HS-5 (cell line): ENCODE measurements at regions not wholly inside any gene's neighbourhood (a gene's known extent, or its start where the extent isn't known, plus 50 kb on each side); places are given as distances from the start of the nearest gene placed in this dataset.

Experiments
- DNase-seq: peaks from one replicate; pipeline ENCODE4 v3.0.0-alpha.2; 2012; ENCODE audit warnings: low read depth

DNA sequence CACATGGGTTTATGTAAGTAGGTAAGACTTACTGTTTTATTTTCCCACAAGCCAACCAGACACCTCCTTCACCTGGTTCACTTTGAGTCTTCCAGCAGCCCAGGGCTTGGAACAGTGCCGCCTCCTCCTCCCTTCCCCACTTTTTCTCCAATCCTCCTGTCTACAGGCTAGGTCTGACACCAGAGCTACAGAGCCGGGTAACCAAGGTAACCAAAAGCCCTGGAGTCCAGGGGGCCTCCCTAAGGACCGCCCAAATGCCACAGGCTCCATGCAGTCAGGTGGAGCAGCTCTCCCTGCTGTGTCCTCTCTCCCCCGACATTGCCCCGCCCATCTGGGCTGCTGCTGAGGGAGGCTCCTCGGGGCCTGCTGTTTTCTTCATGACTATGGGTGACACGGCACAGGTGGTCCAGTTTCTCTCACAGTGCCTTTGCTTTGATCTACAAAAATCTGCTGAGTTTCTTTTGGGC, 138.0 kb upstream of the EFNA5 start:
- DNase-seq = no peak

DNA sequence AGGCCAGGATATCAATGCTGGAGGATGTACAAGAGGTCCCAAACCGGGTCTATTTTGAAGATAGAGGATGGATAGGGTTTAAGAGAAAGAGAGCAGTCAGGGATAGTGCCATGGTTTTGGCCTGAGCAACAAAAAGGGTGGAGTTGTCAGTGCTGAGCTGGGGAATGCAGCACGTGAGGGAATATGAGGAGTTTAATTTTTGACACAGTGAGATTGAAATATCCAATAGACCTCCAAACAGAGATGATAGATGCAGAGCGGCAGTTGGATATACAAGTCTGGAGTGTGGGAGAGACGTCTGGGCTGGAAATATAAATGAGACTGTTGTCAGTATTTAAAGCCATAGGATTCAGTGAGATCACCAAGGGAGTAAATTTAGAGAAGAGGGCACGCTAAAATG, 136.7 kb upstream of the EFNA5 start:
- no peak for DNase-seq

DNA sequence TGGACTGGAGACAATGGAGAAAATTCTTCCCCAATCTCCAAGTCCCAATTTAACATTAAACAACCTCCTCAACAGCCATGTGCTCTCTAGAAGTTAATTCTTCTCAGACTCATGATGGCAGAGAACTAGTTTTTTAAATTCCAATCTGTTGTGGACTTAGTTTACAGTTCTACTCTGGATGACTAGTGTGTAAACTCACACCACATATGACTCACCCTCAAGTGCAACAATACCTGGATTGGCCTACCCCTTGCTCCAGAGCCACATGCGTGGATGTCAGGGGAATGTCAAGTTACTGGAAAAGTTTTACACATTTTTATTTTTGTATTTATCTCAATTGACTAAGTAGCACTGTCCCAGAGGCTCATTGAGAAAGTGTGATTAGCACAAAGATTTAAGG, 136.0 kb upstream of the EFNA5 start:
- peak; percentile 56 for DNase-seq

DNA sequence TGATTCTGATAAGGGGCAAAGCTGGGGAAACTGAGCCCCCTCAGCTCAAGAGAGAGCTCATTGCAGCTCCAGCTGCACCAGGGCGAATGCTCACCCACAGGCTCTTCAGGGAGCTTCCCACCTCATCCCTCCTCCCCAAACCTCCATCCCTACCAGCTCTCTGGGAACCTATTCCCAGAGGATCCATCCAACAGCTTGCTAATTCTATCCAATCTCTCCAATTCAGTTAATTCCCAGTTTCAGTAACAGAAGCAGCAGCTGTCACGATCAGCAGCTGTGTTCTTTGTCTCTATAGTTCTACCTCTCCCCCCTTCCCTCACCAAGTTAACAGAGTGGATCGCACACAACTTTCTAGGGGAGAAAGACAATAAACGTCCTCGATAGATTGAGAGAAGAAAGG, 135.5 kb upstream of the EFNA5 start:
- DNase-seq = no peak

DNA sequence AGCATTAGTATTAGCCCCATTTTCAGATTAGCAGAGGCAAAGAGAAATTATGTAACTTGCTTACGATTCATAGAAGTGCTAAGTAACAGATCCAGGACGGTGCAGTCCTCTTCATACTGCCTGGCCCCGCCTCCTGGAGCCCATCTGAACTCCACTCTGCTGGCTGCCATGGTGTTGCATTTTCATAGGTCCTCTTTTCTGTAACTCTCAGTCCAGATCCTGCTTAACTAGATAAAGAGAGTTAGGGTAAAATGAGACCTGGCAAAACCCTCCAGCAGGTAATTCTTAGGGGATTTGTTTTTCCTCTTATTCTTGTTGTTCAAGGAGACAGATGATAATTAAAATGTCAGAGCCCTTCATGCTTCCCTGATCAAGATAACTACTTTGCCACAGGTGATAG, 135.1 kb upstream of the EFNA5 start:
- DNase-seq = no peak

DNA sequence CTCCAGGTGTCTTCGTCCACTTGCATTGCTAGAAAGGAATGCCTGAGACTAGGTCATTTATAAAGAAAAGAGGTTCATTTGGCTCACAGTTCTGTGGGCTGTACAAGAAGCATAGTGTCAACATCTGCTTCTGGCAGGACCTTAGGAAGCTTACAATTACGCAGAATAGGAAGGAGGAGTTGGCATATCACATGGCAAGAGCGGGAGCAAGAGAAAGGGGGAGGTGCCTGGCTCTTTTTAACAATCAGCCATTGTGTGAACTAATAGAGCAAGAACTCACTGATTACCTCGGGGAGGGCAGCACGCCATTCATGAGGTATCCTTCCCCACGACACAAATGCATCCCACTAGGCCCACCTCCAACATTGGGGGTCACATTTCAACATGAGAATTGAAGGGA, 134.4 kb upstream of the EFNA5 start:
- DNase-seq = no peak

DNA sequence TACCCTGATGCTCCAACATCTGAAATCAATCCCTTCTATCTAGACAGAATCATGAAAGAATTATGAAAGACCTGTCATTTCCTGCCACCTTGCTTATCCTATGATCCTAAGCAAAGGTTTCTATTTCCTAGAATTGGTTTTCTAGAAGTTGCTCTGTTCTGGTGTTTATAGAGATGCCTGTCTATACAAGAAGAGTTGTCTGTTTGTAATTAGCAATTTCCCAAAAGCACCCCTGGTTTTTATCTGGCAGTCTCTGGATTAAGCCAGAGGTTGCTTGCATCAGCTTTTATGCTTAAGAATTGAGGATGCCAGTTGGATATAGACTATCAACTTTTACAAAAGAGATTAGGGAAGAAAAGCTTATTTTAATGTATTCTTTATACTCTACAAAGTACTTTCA, 133.0 kb upstream of the EFNA5 start:
- DNase-seq = no peak

DNA sequence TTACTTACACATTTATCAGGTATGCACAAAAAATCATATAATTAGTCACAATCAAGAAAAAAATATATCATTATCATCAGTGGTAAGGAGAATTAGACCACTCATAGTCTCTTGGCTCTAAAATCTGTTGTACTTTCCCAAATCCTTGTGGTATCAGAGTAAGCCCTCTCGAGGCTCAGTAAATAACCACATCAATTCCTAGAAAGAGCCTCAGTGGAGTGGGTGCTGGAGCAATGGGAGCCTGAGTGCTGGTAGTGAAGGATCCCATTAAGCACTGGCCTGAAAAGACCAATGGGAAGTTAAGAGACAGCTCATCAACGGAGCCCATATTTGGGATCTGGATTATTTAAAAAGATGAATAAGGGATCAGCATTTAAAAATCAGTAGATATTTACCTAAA, 130.3 kb upstream of the EFNA5 start:
- DNase-seq = no peak

DNA sequence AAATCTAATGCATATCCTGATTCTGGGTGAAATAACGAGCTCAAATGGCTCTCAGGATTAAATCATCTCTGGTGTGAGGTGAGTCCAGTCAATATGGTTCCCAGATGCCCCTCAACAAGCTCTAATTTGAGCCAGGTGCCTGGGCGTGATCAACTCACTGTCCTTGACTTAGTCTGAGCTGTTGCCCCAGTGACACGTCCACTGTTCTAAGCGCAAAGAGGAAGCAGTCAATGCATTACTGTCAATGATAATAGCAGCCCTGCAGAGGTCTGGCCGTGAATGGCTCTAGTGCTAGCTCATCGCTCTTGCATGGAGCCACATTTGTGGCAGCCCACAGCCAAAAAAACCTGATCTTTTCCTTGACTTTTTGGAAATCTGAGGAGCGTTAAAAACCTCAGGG, 128.6 kb upstream of the EFNA5 start:
- no peak for DNase-seq

DNA sequence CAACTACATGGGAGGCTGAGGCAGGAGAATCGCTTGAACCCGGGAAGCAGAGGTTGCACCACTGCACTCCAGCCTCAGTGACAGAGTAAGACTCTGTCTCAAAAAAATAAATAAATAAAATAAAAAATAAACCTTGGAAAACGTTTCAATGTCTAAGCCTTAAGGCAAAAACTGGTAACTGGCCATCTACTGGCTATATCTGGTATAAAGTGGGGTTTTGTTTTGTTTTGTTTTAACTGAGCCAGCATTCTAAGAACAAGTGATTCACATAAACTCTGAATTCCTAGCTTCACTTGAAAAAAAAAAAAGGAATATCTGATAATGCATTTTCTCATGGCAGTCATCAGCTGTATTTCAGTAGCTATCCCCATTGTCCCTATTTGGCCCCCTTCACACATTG, 126.1 kb upstream of the EFNA5 start:
- DNase-seq = no peak

DNA sequence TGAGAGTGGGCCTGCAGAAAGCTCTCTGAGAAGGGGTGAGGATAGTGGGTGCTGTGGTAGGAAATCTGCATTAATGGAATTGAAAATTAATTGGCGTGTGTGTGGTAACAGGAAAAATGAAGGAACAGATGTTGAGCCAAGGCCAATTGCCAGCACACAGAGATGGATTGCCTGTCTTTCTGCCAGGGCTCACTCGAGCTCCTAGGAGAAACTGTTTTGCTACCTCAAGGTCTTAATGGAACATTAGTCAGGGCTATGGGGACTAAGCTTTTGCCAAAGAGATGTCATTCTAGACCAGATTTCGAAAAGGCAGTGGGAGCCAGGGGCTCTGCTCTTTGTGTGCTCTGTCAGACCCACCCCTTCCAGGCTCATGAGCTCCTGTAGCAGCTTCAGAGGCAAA, 124.0 kb upstream of the EFNA5 start:
- no peak for DNase-seq

DNA sequence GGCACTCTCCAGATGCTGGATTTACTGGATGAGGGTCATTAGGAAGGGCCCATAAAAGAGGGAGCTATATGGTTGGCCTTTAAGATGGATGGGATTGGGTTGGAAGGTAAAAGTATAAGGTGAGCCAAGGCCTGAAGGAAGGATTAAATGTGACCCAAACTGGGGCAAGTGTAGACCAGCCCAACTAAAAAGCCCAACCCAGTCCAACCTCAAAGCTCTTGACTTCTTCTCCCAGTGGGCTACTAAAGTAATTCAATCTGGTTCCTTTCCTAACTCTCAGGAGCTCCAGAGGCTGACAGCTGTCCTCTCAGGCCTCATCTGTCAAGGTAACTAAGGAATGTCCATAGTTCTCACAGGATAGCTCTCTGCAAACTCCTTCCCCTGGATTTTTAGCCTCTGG, 122.2 kb upstream of the EFNA5 start:
- no peak for DNase-seq

DNA sequence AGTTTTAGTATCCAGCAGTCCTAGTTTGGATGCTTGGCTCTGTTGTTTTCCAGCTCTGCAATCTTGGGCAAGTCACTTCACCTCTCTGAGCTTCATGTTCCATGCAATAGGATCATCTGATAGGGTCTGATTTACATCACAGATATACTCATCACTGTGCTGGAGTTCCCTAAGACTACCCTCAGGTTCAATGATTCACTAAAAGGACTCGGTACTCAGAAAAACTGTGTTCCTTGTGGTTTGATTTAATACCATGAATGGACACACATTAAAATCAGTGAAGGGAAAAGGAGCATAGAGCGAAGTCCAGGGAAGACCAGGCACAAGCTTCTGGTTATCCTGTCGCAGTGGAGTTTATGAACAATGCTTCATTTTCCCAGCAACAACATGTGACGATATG, 119.9 kb upstream of the EFNA5 start:
- DNase-seq = no peak

DNA sequence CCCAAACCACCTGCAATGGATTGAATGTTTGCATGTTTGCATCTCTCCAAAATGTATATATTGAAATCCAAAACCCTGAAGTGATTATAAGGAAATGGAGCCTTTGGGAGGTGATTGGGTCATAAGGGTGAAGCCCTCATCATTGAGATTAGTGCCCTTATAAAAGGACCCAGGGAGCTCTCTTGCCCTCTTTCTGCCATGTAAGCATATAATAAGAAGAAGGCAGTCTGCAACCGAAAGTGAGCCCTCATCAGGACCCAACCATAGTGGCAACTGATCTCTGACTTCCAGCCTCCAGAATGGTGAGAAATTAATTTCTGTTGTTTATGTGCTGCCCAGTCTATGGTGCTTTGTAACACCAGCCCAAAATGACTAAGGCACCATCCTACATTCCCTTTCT, 115.7 kb upstream of the EFNA5 start:
- no peak for DNase-seq

DNA sequence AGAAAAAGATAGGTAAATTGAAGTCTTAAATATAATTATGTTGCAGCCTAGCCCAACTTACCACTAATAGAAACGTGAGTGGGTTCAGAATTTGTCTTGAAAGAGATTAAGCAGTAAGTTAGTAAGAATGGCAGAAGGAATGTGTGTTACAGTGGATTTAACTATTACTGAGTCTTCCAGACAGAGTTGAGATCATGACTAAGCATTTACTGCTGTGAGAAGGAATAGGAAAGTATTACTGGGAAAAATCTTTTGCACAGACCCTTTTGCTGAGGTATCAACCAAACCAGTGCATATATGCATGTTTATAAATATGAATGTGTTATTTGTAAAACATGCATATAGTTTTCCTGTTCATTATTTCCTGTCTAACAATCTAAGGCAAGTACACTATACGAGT, 112.8 kb upstream of the EFNA5 start:
- no peak for DNase-seq

DNA sequence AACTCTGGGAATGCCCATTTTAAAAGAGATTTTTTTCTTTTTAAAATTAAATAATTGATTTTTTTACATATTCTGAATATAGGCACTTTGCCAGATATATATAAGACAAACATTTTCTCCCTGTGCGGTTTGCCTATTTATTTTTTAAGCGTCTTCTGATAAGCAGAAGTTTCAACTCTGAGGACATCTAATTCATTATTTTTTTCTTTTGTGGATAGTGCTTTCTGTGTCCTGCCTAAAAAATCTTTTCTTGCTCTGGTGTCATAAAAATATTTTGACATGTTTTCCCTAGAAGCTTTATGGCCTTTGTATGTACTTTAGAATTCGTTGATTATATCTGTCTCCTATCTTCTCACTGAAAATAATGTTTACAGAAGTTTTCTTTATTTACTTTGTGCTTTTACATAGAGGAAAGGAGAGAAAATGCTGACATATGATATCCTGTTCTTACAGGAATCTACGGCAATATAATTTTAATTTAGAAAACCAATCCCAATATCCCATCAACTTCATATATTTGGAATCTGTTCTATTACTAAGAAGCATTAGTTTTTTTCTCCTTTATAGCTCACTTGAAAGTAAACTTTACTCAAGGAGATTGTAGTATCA, 111.9 kb upstream of the EFNA5 start:
- no peak for DNase-seq

DNA sequence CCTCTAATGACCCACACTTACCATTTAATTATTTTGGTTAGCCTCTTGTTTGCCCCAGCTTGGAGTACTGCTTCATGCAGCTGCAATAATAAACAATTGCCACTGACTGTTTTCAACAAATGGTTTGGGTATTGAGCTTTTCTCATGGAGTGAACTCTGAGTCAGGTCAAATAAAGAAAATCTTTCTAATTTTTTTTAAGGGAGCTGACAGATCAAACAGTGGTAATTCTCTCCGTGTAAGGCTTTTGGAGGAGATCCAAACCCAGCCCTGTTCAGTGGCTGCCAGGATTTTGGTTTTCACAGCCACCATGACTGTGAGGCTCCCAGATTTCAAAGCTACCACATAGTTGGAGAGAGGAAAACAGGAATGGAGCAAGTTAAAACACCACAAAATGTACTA, 110.7 kb upstream of the EFNA5 start:
- DNase-seq = no peak

DNA sequence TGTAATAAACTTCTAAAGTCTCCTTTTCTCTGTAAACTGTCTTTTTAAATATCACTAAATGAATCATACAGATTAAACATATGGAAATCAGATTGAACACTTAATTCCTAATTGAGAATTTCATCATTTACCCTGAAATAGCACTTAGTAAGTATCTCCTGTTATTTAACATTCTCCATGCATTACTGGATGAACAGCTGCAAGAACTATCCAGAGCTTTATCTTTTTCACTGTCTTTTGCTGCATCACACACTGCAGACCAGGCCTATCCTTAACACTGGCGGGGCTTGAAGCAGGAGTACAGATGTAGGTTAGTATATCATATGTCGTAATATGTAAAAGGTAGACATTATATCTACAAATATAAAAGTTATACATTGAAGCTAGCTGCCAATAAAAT, 108.7 kb upstream of the EFNA5 start:
- DNase-seq = no peak

DNA sequence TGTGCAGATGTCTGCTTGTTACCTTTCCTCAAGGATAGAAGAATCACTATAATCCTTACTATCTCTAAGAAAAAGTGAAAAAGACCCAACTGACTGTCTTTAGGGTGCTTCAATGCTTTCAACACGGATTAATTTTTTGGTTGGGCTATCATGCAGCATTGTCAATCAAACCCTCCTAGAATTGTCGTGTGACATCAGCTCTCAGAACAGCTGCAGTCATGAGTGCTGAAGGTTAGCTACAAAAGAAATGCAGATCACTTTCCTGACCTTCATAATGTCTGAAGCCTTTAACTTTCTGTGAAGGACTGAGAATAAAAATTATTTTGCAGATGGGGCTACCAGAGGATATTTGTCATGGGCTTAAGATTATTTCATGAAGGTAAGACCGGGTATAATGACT, 107.9 kb upstream of the EFNA5 start:
- no peak for DNase-seq

DNA sequence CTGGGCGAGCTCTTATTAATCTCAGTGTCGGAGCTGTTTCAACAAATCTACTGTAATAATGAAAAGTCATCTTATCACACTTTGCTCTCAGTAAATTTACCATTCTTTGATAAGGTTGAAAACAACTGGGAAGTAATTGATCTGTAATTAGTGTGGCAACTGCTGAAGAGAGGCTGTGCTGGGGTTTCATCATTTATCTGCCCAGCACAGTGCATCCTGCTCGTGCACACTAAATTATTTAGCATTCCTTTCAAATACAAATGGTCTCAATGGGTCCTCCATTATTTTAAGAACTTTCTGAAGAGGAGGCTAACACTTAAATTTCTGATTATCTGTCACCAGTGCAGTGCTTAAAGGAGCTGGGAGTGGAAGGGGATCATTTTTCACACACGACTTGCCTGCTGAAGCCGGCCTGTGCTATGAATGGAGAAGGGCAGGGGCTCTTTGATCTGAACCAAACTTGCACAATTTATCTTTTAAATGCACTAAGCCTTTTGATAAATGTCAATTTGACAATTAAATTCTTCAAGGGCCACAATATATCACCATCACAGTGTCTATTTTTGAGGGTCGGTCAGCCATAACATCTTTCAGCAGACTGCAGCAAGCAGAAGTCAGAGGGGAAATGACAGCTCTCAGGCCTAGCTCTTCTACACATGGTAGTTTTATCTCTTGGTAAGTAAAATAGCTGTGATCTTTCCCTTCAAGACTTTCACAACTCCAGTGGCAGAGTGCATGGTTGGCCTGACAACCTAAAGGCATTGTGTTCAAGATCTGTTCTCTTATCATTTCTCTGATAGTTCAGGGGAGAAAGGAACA, 106.4 kb upstream of the EFNA5 start:
- DNase-seq = no peak

DNA sequence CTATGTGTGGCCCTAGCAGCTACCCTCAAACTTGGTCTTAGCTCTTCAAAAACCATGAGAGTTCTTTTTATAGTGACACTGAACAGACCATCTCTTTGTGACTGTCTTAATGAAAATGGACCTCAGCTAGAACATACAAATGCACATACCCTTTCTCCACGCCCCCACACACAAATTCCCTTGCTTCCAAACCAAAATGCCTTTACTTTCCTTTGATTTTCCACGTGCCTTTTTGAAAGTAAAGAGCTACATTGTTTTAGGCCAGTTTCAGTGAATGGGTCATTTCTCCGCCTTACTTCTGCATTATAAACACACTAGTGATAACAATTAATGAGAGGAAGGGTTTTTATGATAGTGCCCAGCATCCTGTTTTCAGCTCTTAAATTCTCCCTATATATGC, 105.8 kb upstream of the EFNA5 start:
- DNase-seq = no peak

DNA sequence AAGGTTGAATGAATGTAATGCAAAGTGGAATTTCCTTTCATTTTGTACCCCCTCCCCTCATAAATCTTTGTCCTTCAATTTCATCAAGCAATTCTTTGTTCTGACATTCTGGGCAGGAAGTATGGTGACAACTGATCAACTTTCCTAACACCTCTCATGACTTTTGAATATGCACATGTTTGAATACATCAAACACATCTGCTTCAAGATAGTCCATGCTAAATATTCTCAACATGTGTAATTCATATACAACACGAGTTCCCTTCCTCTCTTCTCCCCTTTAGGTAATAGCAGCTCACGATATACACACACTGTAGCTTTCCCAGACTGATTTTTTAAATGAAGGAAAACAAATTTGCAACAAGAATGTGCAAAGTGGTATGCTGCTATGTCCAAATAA, 103.6 kb upstream of the EFNA5 start:
- no peak for DNase-seq

DNA sequence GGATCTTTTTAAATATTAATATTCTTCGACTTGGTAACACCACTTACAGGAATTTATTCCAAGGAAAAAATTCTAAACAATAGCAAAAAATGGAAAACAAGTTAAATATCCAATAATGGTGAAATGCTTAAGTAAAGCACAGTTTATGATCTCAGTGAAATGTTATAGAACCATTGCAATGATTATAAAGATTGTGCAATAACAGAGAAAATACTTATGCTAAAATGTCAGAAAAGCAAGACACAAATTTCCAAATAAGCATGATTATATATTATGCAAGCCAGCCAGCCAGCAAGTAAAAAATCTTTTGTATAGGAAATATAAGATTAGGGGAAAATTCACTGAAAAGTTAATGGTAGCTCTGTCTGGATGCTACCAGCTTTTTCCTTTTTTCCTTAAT, 102.7 kb upstream of the EFNA5 start:
- DNase-seq = no peak
